ENCODE measurements at regions not wholly inside any gene's neighbourhood (a gene's known extent, or its start where the extent isn't known, plus 50 kb on each side); places are given as distances from the start of the nearest gene placed in this dataset.
"Not testable (repeated sequence)": the region's sequence is repeated elsewhere in the genome, so short reads cannot be mapped to it uniquely, and the experiment has no call there.

DNA sequence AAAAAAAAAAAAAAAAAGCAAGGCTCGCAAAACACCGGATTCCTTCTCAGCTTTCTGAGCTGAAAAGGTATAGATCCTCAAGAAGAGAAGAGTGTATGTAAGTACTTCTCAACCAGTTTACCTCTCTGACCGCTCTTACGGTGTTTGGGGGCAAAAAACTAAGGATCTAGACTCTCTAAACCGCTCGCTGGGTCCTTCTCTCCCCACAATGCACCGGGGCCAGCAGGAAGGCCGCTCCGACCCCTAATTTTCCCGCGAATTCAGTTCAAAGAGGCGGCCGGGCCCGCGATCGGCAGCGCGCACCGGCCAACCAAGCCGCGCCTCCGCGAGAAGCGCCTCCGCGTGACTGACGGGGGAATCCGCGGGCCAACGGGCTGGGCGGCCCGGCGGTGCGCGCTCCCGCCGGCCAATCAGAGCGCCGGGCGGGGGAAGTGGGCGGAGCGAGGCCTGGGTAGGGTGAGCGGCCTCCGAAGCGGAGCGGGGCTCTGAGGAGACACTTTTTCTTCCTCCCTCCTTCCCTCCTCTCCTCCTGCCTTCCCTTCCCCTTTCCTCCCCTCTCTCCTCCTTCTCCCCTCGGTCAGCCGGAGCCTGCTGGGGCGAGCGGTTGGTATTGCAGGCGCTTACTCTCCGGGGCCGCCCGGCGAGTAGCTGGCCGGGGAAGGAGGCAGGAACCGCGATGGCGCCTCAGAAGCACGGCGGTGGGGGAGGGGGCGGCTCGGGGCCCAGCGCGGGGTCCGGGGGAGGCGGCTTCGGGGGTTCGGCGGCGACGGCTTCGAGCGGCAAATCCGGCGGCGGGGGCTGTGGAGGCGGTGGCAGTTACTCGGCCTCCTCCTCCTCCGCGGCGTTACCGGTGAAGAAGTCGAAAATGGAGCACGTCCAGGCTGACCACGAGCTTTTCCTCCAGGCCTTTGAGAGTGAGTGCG is 93.0 kb downstream of the CRLF3 start:
- not testable (repeated sequence) for H3K27me3 Mint-ChIP-seq; H4K20me1 ChIP-seq (ENCODE audit: control insufficient read depth, insufficient read depth, low read length, poor library complexity, severe bottlenecking); H3K9me3 ChIP-seq (ENCODE audit: control extremely low read depth in 1 of 3, control insufficient read depth in 2 of 3, insufficient read depth in 1 of 3, low read length in 2 of 3); H3K27me3 ChIP-seq (replicated peaks in 1 of 4; ENCODE audit: control extremely low read depth in 1 of 4, control insufficient read depth in 3 of 4, insufficient read depth in 4 of 4, low read length in 3 of 4); H3K36me3 ChIP-seq (replicated peaks in 1 of 2; ENCODE audit: control extremely low read depth in 1 of 2, control insufficient read depth in 1 of 2, extremely low read depth in 1 of 2, insufficient read depth in 2 of 2, low read length in 1 of 2); H3K9me3 Mint-ChIP-seq (ENCODE audit: insufficient read depth)
- peaks cover 9 to 16% of the 10 kb centered on the region in 2 donors for H3K4me1 ChIP-seq (ENCODE audit: control insufficient read depth in 2 of 2, insufficient read depth in 2 of 2, low read length in 2 of 2)
- intact Hi-C loops (cut with micrococcal nuclease): loop anchor here (1.0 kb wide), 1 partner anchor 93 kb away; the partner anchor contains the start of gene CRLF3
- ChIA-PET POLR2A (interaction anchor here (0.5 to 0.9 kb wide), 4 partner anchors 68 to 598 kb away, joined by 3 to 6 read pairs (median 4); partner anchors contain the start of gene CRLF3), CTCF (interaction anchor here (0.7 to 1.4 kb wide), 2 partner anchors 33 to 970 kb away, joined by 3 to 4 read pairs; no protein-coding TSS in a partner anchor)
- H3K79me2 ChIP-seq (ENCODE audit: control insufficient read depth, insufficient read depth, low read length): peaks cover 27% of the 10 kb centered on the region
- Mint-ChIP-seq H3K4me1 (peaks cover 32% of the 10 kb centered on the region), H3K27ac (peak overlapping the region; percentile 98), H3K4me3 (peak overlapping the region; percentile 98)
- WGBS (ENCODE audit: insufficient coverage): under 1% methylated on average over 47 of the region's 87 CpGs
- peak overlapping the region; percentile 44 to 84 (median 72) for H3K4me3 ChIP-seq (ENCODE audit: control extremely low read depth in 1 of 5, extremely low read depth in 1 of 5, insufficient read depth in 1 of 5, low read depth in 2 of 5, low read length in 4 of 5)
- H3K27ac ChIP-seq (ENCODE audit: low read length in 2 of 2): peak overlapping the region; percentile 68 to 76
- H3K9ac ChIP-seq (ENCODE audit: low read length): peak overlapping the region; percentile 78
- ATAC-seq (ENCODE audit: low read depth) (peak; percentile 97), DNase-seq (peak; percentile 91)
- peak overlapping the region; percentile 88 for H2AFZ ChIP-seq (ENCODE audit: insufficient read depth, low read depth, low read length, poor library complexity, severe bottlenecking)
- peak overlapping the region; percentile 68 for H3K4me2 ChIP-seq (replicated peaks; ENCODE audit: low read depth, low read length, poor library complexity, severe bottlenecking)

DNA sequence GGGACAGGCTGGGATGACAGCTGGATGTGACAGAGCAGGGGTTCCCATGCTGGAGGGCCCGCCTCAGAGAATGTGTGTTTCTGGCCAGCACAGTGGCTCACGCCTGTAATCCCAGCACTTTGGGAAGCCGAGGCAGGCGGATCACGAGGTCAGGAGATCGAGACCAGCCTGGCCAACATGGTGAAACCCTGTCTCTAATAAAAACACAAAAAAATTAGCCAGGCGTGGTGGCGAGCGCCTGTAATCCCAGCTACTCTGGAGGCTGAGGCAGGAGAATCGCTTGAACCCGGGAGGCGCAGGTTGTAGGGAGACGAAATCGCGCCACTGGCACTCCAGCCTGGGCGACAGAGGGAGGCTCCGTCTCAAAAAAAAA is 93.7 kb downstream of the CRLF3 start:
- H3K4me3 Mint-ChIP-seq: peak overlapping the region; percentile 98
- not testable (repeated sequence) for H3K27me3 Mint-ChIP-seq; H3K36me3 ChIP-seq (replicated peaks in 1 of 2; ENCODE audit: control extremely low read depth in 1 of 2, control insufficient read depth in 1 of 2, extremely low read depth in 1 of 2, insufficient read depth in 2 of 2, low read length in 1 of 2); DNase-seq; H3K9me3 ChIP-seq (ENCODE audit: control extremely low read depth in 1 of 3, control insufficient read depth in 2 of 3, insufficient read depth in 1 of 3, low read length in 2 of 3); H3K9me3 Mint-ChIP-seq (ENCODE audit: insufficient read depth); H3K27me3 ChIP-seq (replicated peaks in 1 of 4; ENCODE audit: control extremely low read depth in 1 of 4, control insufficient read depth in 3 of 4, insufficient read depth in 4 of 4, low read length in 3 of 4); H4K20me1 ChIP-seq (ENCODE audit: control insufficient read depth, insufficient read depth, low read length, poor library complexity, severe bottlenecking); H3K4me2 ChIP-seq (replicated peaks; ENCODE audit: low read depth, low read length, poor library complexity, severe bottlenecking); ATAC-seq (ENCODE audit: low read depth)
- ChIA-PET POLR2A (interaction anchor here (0.7 kb wide), 1 partner anchor 68 kb away, joined by 6 read pairs; no protein-coding TSS in a partner anchor), CTCF (interaction anchor here (0.7 to 1.4 kb wide), 2 partner anchors 32 to 970 kb away, joined by 3 to 4 read pairs; no protein-coding TSS in a partner anchor)
- peak overlapping the region; percentile 37 for H3K27ac Mint-ChIP-seq
- intact Hi-C loops (cut with micrococcal nuclease): loop anchor here (1.0 kb wide), 1 partner anchor 93 kb away; the partner anchor contains the start of gene CRLF3
- peak overlapping the region; percentile 52 to 76 for H3K27ac ChIP-seq (ENCODE audit: low read length in 2 of 2)
- peaks cover 9 to 16% of the 10 kb centered on the region in 2 donors for H3K4me1 ChIP-seq (ENCODE audit: control insufficient read depth in 2 of 2, insufficient read depth in 2 of 2, low read length in 2 of 2)
- peak overlapping the region; percentile 42 for H3K9ac ChIP-seq (ENCODE audit: low read length)
- WGBS (ENCODE audit: insufficient coverage): 74% methylated on average over 5 of the region's 17 CpGs
- peak overlapping the region; percentile 44 to 84 (median 56) for H3K4me3 ChIP-seq (ENCODE audit: control extremely low read depth in 1 of 5, extremely low read depth in 1 of 5, insufficient read depth in 1 of 5, low read depth in 2 of 5, low read length in 4 of 5)
- H2AFZ ChIP-seq (ENCODE audit: insufficient read depth, low read depth, low read length, poor library complexity, severe bottlenecking): peak overlapping the region; percentile 75
- H3K79me2 ChIP-seq (ENCODE audit: control insufficient read depth, insufficient read depth, low read length): peaks cover 27% of the 10 kb centered on the region
- H3K4me1 Mint-ChIP-seq: peaks cover 32% of the 10 kb centered on the region

DNA sequence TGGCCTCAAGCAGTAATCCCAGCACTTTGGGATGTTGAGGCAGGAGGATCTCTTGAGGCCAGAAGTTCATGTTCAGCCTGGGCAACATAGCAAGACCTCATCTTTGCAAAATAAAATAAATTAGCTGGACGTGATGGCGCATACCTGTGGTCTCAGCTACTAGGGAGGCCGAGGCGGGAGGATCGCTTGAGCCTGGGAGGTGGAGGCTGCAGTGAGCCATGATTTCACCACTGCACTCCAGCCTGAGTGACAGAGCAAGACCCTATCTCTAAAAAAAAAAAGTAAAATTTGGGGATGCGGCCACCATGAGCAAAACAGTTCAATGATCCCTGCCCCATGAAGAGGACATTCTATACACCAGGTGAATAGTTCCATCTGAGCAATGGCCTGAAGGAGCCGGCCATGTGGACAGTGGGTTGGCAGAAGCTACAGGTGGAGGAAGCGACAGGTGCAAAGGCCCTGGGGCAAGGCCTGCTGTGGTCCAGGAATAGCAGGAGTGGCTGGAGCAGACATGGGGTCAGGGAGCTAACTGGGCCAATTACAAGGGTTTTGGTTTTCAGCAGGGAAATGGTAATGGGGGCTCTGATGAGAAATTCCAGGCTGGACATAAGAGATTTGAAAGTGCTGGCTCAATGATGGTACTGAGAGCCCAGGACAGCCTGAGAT is 94.2 kb downstream of the CRLF3 start:
- Mint-ChIP-seq H3K4me3 (peak overlapping the region; percentile 98), H3K27ac (peak overlapping the region; percentile 37), H3K4me1 (peaks cover 29% of the 10 kb centered on the region)
- H3K27ac ChIP-seq (ENCODE audit: low read length in 2 of 2); H3K36me3 ChIP-seq (replicated peaks in 1 of 2; ENCODE audit: control extremely low read depth in 1 of 2, control insufficient read depth in 1 of 2, extremely low read depth in 1 of 2, insufficient read depth in 2 of 2, low read length in 1 of 2); H4K20me1 ChIP-seq (ENCODE audit: control insufficient read depth, insufficient read depth, low read length, poor library complexity, severe bottlenecking); H3K27me3 Mint-ChIP-seq; H3K27me3 ChIP-seq (replicated peaks in 1 of 4; ENCODE audit: control extremely low read depth in 1 of 4, control insufficient read depth in 3 of 4, insufficient read depth in 4 of 4, low read length in 3 of 4); intact Hi-C loops (cut with micrococcal nuclease); H3K9me3 Mint-ChIP-seq (ENCODE audit: insufficient read depth); H3K4me3 ChIP-seq (ENCODE audit: control extremely low read depth in 1 of 5, extremely low read depth in 1 of 5, insufficient read depth in 1 of 5, low read depth in 2 of 5, low read length in 4 of 5); ATAC-seq (ENCODE audit: low read depth); DNase-seq; H3K9ac ChIP-seq (ENCODE audit: low read length); H3K9me3 ChIP-seq (ENCODE audit: control extremely low read depth in 1 of 3, control insufficient read depth in 2 of 3, insufficient read depth in 1 of 3, low read length in 2 of 3); H3K4me2 ChIP-seq (replicated peaks; ENCODE audit: low read depth, low read length, poor library complexity, severe bottlenecking): not testable (repeated sequence)
- POLR2A ChIA-PET: interaction anchor here (0.7 kb wide), 1 partner anchor 69 kb away, joined by 6 read pairs; no protein-coding TSS in a partner anchor
- CTCF ChIA-PET: interaction anchor here (1.4 kb wide), 1 partner anchor 32 kb away, joined by 3 read pairs; no protein-coding TSS in a partner anchor
- Histone ChIP-seq H2AFZ (ENCODE audit: insufficient read depth, low read depth, low read length, poor library complexity, severe bottlenecking) (peak overlapping the region; percentile 75), H3K4me1 (ENCODE audit: control insufficient read depth in 2 of 2, insufficient read depth in 2 of 2, low read length in 2 of 2) (peaks cover 9 to 16% of the 10 kb centered on the region in 2 donors), H3K79me2 (ENCODE audit: control insufficient read depth, insufficient read depth, low read length) (peaks cover 25% of the 10 kb centered on the region)
- 100% methylated on average over 2 of the region's 8 CpGs for WGBS (ENCODE audit: insufficient coverage)
